HEK293T (cell line): ENCODE measurements at regions not wholly inside any gene's neighbourhood (a gene's known extent, or its start where the extent isn't known, plus 50 kb on each side); places are given as distances from the start of the nearest gene placed in this dataset.

ENCODE experiments used
- FOXA1 ChIP-seq: fragments of 450-650 bp; IDR thresholded peaks from 2 replicates; pipeline ENCODE4 v1.6.1; 2016; ENCODE audit warnings: mild to moderate bottlenecking
- FOXK2 ChIP-seq: fragments of 450-650 bp; IDR thresholded peaks from 2 replicates; pipeline ENCODE4 v1.6.1; 2016; ENCODE audit warnings: mild to moderate bottlenecking
- FOXM1 ChIP-seq: fragments of 450-650 bp; IDR thresholded peaks from 2 replicates; pipeline ENCODE4 v1.6.1; 2017; ENCODE audit warnings: mild to moderate bottlenecking, borderline replicate concordance
- LEF1 ChIP-seq: fragments of 450-650 bp; IDR thresholded peaks from 2 replicates; pipeline ENCODE4 v1.6.1; 2017; ENCODE audit warnings: mild to moderate bottlenecking, borderline replicate concordance
- SUZ12 ChIP-seq: fragments of 450-650 bp; IDR thresholded peaks from 2 replicates; pipeline ENCODE4 v1.6.1; 2016; ENCODE audit warnings: mild to moderate bottlenecking

DNA sequence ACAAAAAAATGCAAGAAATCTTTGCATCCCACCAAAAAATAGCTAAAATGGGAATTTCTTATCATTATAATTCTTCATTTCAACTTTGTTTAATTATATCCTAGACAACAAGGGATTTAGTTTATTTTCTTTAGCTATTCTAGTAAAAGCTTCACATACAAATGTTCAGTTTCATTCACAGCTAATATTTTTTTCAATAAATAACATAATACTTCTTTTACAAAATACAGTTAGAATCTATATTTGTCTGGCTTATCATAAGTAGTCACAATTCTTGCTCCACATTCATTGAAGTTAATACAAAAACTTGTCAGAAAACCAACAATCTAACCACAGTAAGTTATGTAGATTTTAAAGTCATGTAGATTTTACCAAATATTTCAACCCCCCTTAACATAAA, 414.4 kb downstream of the FAT4 start:
- TF ChIP-seq FOXA1 (no peak), LEF1 (no peak), FOXK2 (no peak), SUZ12 (no peak), FOXM1 (no peak)
